Liver (tissue), 8 donors: ENCODE measurements at regions not wholly inside any gene's neighbourhood (a gene's known extent, or its start where the extent isn't known, plus 50 kb on each side); places are given as distances from the start of the nearest gene placed in this dataset.

Experiments used
- DNase-seq: peaks from one replicate; pipeline ENCODE4 v3.0.0-alpha.2; 2017; ENCODE audit warnings: low spot score
- H3K27ac ChIP-seq, 2 donors: one replicate each; pipeline ENCODE4 v1.7.0; 2013; ENCODE audit warnings: inconsistent platforms in 2 of 2, low read length in 2 of 2, control low read depth in 1 of 2, low read depth in 1 of 2, mild to moderate bottlenecking in 1 of 2
- H3K27me3 ChIP-seq, 4 donors: one replicate each; pipeline versions ENCODE4 v1.6.1 to v1.7.0; 2013; ENCODE audit warnings: low read length in 3 of 4, inconsistent platforms in 1 of 4, mild to moderate bottlenecking in 1 of 4, moderate library complexity in 1 of 4; ENCODE audit not compliant: control insufficient read depth in 4 of 4, insufficient read depth in 4 of 4
- H3K36me3 ChIP-seq, 4 donors: one replicate each; pipeline versions ENCODE4 v1.6.1 to v1.7.0; 2013; ENCODE audit warnings: low read length in 3 of 4, mild to moderate bottlenecking in 3 of 4, low read depth in 1 of 4, moderate library complexity in 1 of 4; ENCODE audit not compliant: control insufficient read depth in 4 of 4, insufficient read depth in 3 of 4
- H3K4me1 ChIP-seq, 4 donors: one replicate each; pipeline versions ENCODE4 v1.6.1 to v1.7.0; 2013; ENCODE audit warnings: low read length in 3 of 4, mild to moderate bottlenecking in 3 of 4, moderate library complexity in 1 of 4; ENCODE audit not compliant: control insufficient read depth in 4 of 4, insufficient read depth in 4 of 4
- H3K4me3 ChIP-seq, 3 donors: one replicate each; pipeline versions ENCODE4 v1.6.1 to v1.7.0; 2013; ENCODE audit warnings: low read length in 3 of 3, control low read depth in 1 of 3, low read depth in 1 of 3, mild to moderate bottlenecking in 1 of 3
- H3K9ac ChIP-seq, 2 donors: one replicate each; pipeline ENCODE4 v1.7.0; 2013; ENCODE audit warnings: low read length in 2 of 2, mild to moderate bottlenecking in 2 of 2, moderate library complexity in 2 of 2, control low read depth in 1 of 2, low read depth in 1 of 2
- H3K9me3 ChIP-seq, 4 donors: one replicate each; pipeline versions ENCODE4 v1.6.1 to v1.7.0; 2013; ENCODE audit warnings: low read length in 3 of 4; ENCODE audit not compliant: control insufficient read depth in 4 of 4
- ATF3 ChIP-seq: IDR thresholded peaks from 2 replicates; pipeline ENCODE4 v1.6.1; 2016; ENCODE audit warnings: antibody characterized with exemption
- EGR1 ChIP-seq, 2 donors: IDR thresholded peaks; 2 replicates each; pipeline ENCODE4 v1.6.1; 2016 to 2018; ENCODE audit warnings: antibody characterized with exemption in 2 of 2, low read depth in 2 of 2
- FOXA1 ChIP-seq: IDR thresholded peaks from 2 replicates; pipeline ENCODE4 v1.6.1; 2016; ENCODE audit warnings: antibody characterized with exemption
- FOXA2 ChIP-seq: IDR thresholded peaks from 2 replicates; pipeline ENCODE4 v1.6.1; 2016; ENCODE audit warnings: antibody characterized with exemption
- HNF4A ChIP-seq, 2 donors: conservative IDR thresholded peaks; 2 replicates each; pipeline ENCODE4 v1.6.1; 2016; ENCODE audit warnings: antibody characterized with exemption in 2 of 2, mild to moderate bottlenecking in 2 of 2
- JUND ChIP-seq, 2 donors: IDR thresholded peaks; 2 replicates each; pipeline ENCODE4 v1.6.1; 2016; ENCODE audit warnings: antibody characterized with exemption in 2 of 2
- MAX ChIP-seq: IDR thresholded peaks from 2 replicates; pipeline ENCODE4 v1.6.1; 2016; ENCODE audit warnings: antibody characterized with exemption
- NR2F2 ChIP-seq: IDR thresholded peaks from 2 replicates; pipeline ENCODE4 v1.6.1; 2016; ENCODE audit warnings: antibody characterized with exemption
- REST ChIP-seq: IDR thresholded peaks from 2 replicates; pipeline ENCODE4 v1.6.1; 2016; ENCODE audit warnings: antibody characterized with exemption, mild to moderate bottlenecking
- RXRA ChIP-seq, 2 donors: IDR thresholded peaks; 2 replicates each; pipeline ENCODE4 v1.6.1; 2017 to 2018; ENCODE audit warnings: antibody characterized with exemption in 2 of 2, mild to moderate bottlenecking in 1 of 2
- SP1 ChIP-seq: IDR thresholded peaks from 2 replicates; pipeline ENCODE4 v1.6.1; 2018; ENCODE audit warnings: antibody characterized with exemption, mild to moderate bottlenecking
- TAF1 ChIP-seq: conservative IDR thresholded peaks from 2 replicates; pipeline ENCODE4 v1.6.1; 2016; ENCODE audit warnings: antibody characterized with exemption, mild to moderate bottlenecking
- YY1 ChIP-seq: IDR thresholded peaks from 2 replicates; pipeline ENCODE4 v1.6.1; 2016; ENCODE audit warnings: antibody characterized with exemption, mild to moderate bottlenecking
- ZBTB33 ChIP-seq: IDR thresholded peaks from 2 replicates; pipeline ENCODE4 v1.6.1; 2016; ENCODE audit warnings: antibody characterized with exemption
- WGBS: extraction: QIAGEN DNeasy Blood & Tissue Kit; methylation state at CpG from one replicate; pipeline ENCODE4 v1.1.7; 2013; 5-methylcytosine and 5-hydroxymethylcytosine counted together
- TF ChIP-seq, protein P1 (sequence below): fragments of 150-350 bp; IDR thresholded peaks from 2 replicates; pipeline ENCODE4 v1.5.1; 2017; ENCODE audit warnings: improper control_type of control experiment, low read depth, low read length; ENCODE audit not compliant: missing input control
- donor health status: healthy.
- donor health status: healthy.
- donor health status: healthy.
- donor health status: healthy.
- donor health status: healthy.

DNA sequence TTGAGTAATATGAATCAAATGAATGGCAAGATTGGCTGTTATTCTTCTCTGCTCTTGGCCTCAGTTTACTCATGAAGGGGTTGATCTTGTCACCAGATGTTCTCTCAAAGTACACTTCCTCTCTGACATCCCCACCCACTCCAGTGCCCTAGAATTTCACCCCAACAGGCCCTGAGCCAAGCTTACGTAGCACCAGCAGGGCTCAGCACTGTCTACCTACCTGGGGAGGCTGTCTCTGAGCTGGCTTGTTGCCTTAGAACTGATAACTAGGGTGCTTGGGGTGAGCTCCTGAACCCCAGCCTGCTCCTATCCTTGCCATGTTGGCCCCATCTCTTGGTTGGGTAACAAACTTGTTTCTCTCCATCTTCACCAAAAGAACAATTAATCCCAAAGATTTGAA lies 159.1 kb upstream of the USP24 start:
- 91% methylated on average over 1 of the region's 1 CpG for WGBS
- Histone ChIP-seq H3K4me3 (no peak overlapping the region), H3K9ac (no peak overlapping the region), H3K9me3 (no peaks in the 10 kb centered on the region), H3K4me1 (peaks cover 0 to 3% (median 1%) of the 10 kb centered on the region in 4 donors), H3K27ac (no peak overlapping the region), H3K36me3 (no peaks in the 10 kb centered on the region), H3K27me3 (no peaks in the 10 kb centered on the region)
- TF ChIP-seq ZBTB33 (no peak), REST (no peak), ATF3 (no peak), FOXA1 (no peak), FOXA2 (no peak), JUND (IDR thresholded peaks at IDR 0.05) (no peak), SP1 (no peak), YY1 (no peak), NR2F2 (no peak), RXRA (IDR thresholded peaks at IDR 0.05) (no peak), MAX (no peak), HNF4A (conservative IDR thresholded peaks at IDR 0.05) (no peak), TAF1 (no peak), EGR1 (IDR thresholded peaks at IDR 0.05; ENCODE audit: low read depth in 2 of 2) (no peak)
- TF ChIP-seq, protein P1, sequence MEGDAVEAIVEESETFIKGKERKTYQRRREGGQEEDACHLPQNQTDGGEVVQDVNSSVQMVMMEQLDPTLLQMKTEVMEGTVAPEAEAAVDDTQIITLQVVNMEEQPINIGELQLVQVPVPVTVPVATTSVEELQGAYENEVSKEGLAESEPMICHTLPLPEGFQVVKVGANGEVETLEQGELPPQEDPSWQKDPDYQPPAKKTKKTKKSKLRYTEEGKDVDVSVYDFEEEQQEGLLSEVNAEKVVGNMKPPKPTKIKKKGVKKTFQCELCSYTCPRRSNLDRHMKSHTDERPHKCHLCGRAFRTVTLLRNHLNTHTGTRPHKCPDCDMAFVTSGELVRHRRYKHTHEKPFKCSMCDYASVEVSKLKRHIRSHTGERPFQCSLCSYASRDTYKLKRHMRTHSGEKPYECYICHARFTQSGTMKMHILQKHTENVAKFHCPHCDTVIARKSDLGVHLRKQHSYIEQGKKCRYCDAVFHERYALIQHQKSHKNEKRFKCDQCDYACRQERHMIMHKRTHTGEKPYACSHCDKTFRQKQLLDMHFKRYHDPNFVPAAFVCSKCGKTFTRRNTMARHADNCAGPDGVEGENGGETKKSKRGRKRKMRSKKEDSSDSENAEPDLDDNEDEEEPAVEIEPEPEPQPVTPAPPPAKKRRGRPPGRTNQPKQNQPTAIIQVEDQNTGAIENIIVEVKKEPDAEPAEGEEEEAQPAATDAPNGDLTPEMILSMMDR, result no peak
- no peak for DNase-seq

GRCh38 chr1:55369474-55369873 lies 154.3 kb upstream of the USP24 start:
- WGBS, result 80% methylated on average over 6 of the region's 6 CpGs
- H3K9ac ChIP-seq, result no peak overlapping the region
- H3K4me1 ChIP-seq, result no peaks in the 10 kb centered on the region
- no peak overlapping the region for H3K4me3 ChIP-seq
- no peak overlapping the region for H3K27ac ChIP-seq
- peaks cover 4 to 16% (median 6%) of the 10 kb centered on the region in 4 donors for H3K9me3 ChIP-seq
- no peaks in the 10 kb centered on the region for H3K36me3 ChIP-seq
- TF ChIP-seq YY1, result no peak
- no peak for DNase-seq
- H3K27me3 ChIP-seq, result peaks cover 0 to 2% (median 0%) of the 10 kb centered on the region in 4 donors
